Mammary epithelial cell (primary cell): ENCODE measurements at regions not wholly inside any gene's neighbourhood (a gene's known extent, or its start where the extent isn't known, plus 50 kb on each side); places are given as distances from the start of the nearest gene placed in this dataset.

Experiments used
- CTCF ChIP-seq, 2 donors: IDR thresholded peaks in 1 of 2; conservative IDR thresholded peaks in 1 of 2; 2 replicates each; pipeline ENCODE4 v1.5.1; 2011 to 2012; ENCODE audit warnings: inconsistent platforms in 2 of 2, low read length in 2 of 2, mild to moderate bottlenecking in 2 of 2, control low read depth in 1 of 2, low read depth in 1 of 2; ENCODE audit not compliant: insufficient read depth in 1 of 2; ENCODE audit errors: extremely low read depth in 1 of 2
- EZH2 ChIP-seq: IDR thresholded peaks from 2 replicates; pipeline ENCODE4 v1.6.1; 2012; ENCODE audit warnings: low read length, inconsistent platforms, borderline replicate concordance

GRCh38 chr5:88480245-88480644, 211.6 kb upstream of the TMEM161B start:
- no peak for TF ChIP-seq EZH2
- TF ChIP-seq CTCF (conservative IDR thresholded peaks at IDR 0.05 in 1 of 2, IDR thresholded peaks at IDR 0.05 in 1 of 2; ENCODE audit: extremely low read depth in 1 of 2, insufficient read depth in 1 of 2, low read depth in 1 of 2, low read length in 2 of 2), result no peak
